ENCODE measurements at regions not wholly inside any gene's neighbourhood (a gene's known extent, or its start where the extent isn't known, plus 50 kb on each side); places are given as distances from the start of the nearest gene placed in this dataset.

DNA sequence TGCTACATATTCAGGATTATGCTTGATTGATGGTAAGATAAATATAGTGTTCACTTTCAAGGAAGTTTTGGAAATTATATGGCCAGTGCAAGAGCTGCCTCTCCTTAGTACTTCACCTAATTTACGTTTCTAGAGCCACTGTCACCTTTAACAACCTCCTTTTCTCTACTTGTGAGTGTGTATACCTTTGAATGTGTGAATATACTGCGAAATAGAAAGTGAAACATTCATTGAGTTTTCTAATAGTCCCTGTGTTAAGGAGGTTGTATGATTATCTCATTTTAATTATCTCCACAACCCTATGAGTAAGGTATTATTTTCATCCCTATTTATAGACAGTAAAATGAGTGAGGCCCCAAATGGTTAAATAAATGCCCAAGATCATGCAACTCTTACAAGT, 1050.5 kb downstream of the XPNPEP1 start:
- DNase-seq (ENCODE audit: low read depth): no peak

DNA sequence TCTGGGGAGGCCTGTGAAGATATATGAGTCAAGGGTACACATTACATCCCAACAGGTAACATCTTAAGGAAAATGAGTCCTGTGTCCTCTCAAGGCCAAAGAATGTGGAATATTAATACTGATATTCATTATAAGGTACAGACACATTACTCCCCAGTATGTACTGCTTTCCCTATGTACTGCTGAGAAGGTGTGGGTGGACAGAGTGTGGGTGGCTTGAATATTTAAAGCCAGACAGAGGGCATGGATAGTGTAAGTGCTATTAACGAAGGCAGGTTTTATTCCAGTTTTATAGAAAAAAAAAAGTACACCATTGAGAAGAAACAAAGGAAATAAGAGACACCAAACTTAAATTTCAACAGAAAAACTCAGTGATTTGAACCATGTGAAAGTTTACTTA, 1054.4 kb downstream of the XPNPEP1 start:
- no peak for DNase-seq (ENCODE audit: low read depth)

DNA sequence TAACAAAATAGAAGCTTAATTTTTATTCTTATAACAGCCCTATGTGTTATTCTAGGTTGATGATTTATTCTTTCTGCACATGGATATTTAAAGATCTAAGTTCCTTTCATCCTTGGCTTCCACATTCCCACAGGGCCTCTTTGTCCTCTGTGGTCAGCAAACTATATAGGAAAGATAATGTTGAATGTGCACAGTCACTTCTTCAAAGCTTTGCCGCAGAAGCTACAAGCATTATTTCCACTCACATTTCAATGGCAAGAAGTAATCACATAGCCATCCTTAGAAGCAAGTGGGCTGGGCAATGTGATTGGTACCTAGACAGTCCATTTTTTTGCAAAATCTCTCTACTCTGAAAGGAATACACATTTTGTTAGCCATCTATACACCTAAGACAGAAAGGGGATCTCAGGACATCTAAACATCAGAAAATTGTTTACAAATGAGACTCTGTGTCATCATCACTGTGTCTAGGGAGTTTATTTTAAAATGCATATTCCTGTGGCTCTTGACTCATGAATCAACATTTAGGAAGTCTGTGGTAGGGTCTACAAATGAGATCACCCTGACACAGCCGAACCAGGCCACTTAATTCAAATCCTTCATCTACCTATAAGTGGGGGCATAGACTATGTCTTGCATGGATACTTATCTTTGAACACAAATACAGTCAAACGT, 1060.5 kb downstream of the XPNPEP1 start:
- peak; percentile 9 for DNase-seq (ENCODE audit: low read depth)

DNA sequence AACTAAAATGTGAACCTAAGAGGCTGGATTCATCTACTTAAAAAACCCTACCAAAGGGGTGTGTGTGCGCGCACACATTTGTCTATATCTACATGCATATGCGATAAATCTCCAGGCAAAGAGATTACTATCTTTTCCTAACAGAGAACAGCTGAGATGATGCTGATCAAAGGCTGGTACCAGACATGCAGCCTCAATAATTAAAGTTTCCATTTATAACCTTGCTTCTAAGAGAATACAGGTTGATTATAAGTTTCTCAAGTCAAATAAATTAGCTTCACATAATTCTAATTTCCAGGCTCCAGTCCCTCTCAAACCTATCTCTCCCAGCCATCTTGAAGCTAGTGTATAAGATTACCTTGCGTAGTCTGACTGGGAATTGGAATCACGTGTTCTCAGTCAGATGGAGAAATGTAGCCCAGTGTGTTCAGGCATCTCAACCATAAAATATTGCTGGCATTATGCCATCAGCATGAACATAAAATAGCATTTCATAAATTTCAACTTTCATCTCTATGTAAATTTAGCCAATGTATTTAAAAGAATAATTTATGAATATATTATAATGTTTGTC, 1062.0 kb downstream of the XPNPEP1 start:
- DNase-seq (ENCODE audit: low read depth): no peak

DNA sequence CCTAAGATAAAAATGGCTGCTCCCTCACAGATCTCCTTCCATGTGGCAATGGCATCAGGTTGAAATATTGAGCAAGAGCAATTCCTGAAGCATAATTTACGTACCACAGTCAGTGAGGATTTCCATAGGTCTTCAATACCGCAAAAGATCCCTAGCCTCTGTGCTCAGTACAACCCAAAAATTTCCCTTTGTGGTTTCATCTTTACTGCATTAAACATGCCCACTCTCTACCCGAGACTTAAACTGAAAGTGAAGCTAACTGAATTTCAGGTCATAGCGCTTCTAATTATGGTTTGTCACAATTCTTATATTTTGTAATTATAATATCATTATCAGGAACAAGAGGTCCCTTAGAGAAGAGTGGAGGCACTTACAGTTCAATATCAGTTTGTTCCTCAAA, 1071.1 kb downstream of the XPNPEP1 start:
- DNase-seq (ENCODE audit: low read depth): no peak

DNA sequence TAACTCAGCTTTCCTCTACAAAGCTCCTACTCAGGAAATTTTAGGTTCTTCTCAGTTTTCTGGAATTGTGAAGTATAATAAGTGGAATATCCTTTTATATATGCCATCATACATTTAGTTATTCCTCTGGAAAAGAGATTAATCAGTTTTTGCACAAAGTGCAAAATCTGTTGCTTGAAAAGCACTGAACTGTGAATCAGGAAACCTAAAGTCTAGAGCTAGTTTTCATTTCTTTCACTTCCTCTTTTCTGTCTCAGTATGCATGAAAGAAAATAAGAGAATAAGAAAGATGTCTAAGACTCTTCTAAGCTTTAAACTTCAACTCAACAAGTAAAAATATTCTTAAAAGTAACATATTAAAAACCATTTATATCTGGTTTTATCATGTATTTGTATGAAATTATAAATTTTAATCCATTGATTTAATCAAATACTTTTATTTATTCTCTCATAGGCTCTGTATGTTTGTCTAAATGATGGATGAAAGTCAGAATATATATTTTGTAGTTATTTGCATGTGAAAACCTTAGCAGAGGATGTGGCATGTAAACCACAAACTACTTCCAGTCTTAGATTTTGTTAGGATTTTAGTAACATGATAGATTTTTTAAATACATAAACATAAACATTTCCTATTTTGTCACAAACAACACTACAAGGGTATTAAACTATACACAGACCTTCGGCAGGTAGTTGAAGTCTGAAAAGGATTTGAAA, 1073.0 kb downstream of the XPNPEP1 start:
- DNase-seq (ENCODE audit: low read depth): no peak

DNA sequence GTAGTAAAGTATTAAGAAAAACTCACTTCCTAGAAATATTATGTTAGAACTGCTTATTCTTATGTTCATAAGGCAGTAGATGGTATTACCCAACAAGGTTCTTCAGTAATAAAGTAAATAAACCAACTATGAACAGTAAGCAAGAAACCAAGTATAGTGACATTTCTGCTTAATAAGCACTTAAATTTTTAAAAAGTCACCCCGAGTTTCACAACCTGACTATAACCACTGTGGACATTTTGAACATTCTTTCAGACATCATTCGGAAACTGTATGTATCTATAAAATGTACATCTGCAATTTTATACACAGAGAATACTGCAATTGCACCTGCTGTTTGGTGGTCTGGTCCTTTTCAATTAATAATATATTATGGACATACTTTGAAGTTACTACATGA, 1073.6 kb downstream of the XPNPEP1 start:
- DNase-seq (ENCODE audit: low read depth): no peak

DNA sequence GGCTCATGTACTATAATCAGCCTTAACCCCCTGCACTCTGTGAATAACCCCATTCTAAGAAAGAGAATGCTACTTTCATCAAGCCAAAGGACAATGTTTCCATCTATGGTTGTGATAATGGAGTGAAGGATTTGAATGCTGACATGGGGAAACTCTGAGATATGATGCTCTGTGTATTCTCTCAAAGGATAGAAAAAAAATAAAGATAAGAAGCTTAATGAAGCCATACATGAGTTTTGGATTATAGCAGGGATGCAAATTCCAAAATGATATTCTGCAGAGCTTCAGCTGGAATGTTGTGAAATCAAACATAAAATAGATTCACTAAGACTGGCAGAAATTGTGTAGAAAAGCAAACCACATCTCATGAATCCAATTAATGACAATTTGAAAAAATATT, 1074.1 kb downstream of the XPNPEP1 start:
- no peak for DNase-seq (ENCODE audit: low read depth)

DNA sequence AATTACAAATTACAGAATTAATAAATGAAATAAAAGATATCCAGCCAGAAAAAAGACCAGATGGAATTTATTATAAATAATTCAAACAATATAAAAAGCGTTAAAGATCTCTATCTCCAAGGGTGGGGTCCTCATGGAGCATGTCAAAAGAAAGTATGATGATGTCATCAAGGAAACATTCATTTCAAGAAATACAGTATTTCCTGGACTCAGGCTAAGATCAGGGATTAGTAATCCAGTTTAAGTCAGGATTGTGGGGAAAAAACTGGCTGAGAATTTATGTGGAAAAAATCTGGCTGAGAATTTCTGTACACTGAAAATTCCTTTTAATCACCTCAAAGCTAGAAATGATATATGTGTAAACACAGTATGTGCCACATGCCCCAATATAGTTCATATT, 1075.3 kb downstream of the XPNPEP1 start:
- no peak for DNase-seq (ENCODE audit: low read depth)

DNA sequence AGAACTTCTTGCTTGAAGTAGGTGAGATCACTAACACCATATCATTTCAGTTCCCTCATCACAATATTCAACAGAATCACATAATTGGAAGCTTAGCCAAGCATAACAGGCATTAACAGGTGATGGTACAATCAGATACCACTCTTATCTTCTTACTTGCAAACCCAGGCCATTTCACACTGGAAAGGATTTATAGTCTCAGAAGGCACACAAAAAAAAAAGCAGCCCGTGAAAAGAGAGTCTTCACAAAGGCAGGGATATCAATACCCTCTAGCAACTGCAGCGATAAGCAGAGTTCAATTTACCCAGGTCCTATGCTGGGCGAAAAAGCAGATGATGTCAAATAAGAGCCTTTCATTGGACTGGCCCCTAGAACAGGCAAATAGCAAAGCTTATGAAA, 1082.4 kb downstream of the XPNPEP1 start:
- no peak for DNase-seq (ENCODE audit: low read depth)

DNA sequence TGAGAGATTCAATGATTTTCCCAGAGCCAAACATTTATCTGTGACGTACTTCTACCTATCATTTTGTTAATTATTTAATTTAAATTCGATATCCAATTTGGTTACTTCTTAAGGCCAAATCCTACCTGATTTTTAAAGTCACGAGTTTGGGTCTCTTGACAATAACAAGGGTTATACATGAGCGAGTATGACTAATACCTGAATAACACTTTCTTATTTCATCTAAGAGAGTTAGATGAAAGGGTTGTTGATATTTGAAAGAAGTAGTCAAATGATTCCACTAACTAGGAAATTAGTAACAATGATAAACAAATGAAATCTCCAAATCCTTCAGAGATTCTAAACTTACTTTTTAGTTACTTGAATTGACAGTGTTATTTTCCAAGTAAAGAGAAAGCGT, 1086.9 kb downstream of the XPNPEP1 start:
- DNase-seq (ENCODE audit: low read depth): no peak

DNA sequence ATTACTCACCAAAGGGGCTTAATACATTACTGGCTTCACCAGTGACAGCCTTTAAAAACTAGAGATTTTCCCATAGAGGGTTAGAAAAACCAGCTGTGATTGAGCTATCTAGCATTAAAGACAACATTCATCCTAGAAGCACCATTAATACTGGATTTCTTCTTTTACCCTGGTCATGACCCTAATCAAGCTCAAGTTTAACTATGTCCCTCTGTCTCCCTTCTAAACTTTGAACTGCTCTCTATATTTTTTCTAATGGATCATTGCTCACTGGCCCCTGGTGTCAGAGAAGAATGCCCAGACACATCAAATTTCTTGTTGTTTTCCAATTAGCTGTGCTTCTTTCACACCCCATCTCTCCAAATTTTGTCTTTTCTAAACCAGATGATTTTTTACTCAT, 1101.3 kb downstream of the XPNPEP1 start:
- DNase-seq (ENCODE audit: low read depth): no peak

DNA sequence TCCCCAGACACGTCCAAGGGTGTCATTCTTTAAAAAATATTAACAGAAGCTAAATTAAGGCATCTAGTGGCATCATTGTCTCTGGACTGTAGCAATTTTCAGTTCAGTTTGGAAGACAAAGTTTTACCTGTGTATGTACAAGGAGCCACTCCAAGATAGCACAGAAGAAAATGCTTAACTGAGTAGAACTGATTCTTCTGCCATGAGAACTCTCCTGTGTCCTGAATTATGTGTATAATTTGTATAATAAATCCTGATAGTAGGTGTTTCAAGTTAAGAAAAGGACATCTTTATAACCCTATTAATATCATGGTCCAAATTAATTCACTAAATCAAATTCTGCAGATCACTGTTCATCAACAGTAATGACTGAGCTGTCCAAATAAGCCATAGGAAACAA, 1104.0 kb downstream of the XPNPEP1 start:
- DNase-seq (ENCODE audit: low read depth): no peak

DNA sequence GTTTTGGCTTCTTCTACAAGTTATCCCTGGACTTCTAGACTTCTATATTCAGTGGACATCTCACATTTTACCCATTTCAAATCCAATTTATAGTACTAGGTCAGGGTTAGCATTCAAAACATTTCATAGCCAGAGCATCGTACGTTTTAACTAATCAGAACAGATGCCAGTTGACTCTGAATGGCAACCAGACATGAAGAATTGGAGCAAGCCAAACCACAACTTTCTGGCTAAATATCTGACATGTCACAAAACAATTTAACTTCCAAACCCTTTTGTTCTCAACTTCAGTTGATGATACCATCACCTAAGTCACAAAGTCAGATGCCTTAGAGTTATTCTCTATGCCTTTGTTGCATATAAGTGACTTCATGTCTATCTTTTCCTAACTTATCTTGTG, 1105.7 kb downstream of the XPNPEP1 start:
- peak; percentile 19 for DNase-seq (ENCODE audit: low read depth)

DNA sequence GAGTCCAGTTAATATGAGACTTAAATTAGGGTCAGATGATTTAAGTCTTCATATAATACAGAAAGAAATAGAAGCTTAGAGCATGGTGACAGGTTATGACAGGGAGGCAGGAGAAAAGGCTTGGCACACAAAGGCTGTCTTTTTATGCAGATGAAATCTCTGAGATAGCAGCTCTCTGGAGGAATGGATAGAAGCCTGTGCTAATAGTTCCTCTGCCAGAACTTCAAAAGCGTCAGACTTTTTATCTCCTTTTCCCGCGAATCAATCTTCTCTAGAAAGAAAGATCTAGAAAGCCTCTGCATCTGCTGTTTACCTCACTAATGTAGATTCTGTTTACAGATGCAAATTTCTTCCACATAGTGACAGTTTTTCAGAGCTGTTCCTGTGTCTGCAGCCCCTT, 1106.2 kb downstream of the XPNPEP1 start:
- no peak for DNase-seq (ENCODE audit: low read depth)

DNA sequence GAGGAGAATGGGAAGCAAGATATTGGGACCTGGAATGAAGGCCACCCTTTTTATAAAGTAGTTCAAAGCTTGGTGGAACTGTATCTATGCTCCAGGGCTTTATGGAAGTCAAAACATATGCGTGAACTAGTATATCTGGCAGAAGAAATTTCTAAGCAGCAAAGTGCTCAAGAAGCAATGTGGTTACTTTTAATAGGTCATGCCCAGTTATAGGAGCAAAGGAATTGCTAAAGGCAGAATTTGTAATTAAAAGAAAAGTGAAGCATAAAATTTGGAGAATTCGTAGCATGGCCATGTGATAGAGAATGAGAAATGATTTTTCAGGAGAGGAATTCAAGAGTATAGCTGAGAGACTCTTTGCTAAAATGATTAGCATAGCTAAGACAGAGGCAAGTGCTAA, 1110.4 kb downstream of the XPNPEP1 start:
- DNase-seq (ENCODE audit: low read depth): no peak

DNA sequence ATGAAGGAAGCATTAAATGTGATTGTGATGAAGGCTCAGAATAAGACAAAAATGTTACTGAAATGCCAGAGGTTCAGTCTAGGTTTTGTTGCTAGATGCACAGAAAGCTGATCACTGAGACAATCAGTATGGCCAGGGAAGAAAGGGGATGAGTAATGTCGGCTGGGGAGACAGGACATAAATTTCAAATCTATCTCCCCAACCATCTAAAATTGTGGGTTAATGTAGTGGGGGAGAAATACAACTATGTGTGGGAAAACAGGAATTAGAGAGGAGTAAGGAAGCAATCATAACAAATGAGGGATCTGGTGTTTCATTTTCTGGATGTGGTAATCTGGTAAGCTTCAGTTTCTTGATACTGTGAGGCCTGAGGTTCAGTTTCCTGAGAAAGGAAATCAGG, 1111.0 kb downstream of the XPNPEP1 start:
- DNase-seq (ENCODE audit: low read depth): no peak

DNA sequence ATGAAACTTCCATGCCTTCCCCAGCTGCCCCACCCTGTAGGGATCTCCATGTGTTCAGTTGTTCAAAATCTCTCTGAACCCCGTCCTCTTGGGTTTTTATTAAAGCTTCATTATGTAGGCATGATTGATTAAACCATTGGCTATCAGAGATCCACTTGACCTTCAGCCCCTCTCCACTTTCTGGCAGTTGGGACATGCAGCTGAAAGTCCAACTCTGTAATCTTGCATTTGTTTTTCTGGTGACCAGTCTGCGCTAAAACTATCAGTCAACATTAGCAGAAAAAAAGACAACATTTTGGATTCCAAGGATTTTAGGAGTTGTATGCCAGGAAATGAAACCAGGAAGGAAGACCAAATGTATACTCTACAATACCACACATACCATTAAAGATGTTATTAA, 1115.1 kb downstream of the XPNPEP1 start:
- no peak for DNase-seq (ENCODE audit: low read depth)

DNA sequence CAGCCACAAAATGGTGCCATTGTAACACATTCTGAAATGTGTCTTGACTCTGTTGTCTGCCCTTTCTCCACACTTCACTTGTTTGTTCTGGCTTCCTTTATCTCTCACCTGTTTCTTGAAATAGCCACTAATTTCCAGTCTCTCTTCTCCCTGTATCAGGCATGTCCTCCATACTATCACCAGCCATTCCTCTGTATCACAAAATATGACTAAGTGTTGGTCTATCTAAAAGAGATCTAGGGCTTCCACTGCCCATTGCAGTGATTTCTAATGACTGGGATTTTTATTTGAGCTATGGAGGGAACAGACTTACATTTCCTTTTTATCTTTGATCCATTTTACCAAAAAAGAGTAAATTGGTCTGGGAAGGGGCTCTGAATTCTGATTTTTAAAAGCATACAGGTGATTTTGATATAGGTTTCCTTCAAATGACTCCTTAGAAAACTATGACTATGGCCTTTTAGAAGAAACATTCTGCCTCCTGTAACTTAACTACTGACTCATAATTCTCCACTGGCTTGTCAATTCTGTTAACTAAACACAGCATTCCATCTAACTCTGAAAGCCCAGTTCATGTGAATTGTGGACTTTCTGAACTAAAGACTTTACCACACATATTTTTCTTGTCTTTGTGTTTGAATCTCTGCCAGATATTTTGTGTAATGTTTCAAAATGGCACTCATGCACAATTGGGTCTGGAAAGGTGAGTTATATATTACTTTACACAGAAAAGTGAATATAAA, 1121.4 kb downstream of the XPNPEP1 start:
- DNase-seq (ENCODE audit: low read depth): peak; percentile 28

DNA sequence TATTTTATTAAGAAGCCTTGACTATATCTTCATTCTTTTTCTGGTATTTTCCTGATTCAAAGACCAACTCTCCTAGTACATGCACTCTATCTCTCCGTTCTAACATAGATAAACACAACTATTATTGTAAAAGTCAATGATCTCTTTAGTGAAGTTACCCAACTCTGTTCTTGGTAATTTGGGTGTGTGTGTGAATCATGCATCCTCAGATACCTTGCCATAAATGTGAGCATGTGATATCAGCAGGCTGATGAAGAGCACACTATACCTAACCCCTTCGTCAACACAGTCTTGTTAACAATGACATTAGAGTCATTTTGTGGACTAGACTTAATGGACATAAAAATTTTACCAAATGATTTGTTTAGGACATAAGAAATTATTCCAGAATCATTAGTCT, 1122.1 kb downstream of the XPNPEP1 start:
- DNase-seq (ENCODE audit: low read depth): no peak

DNA sequence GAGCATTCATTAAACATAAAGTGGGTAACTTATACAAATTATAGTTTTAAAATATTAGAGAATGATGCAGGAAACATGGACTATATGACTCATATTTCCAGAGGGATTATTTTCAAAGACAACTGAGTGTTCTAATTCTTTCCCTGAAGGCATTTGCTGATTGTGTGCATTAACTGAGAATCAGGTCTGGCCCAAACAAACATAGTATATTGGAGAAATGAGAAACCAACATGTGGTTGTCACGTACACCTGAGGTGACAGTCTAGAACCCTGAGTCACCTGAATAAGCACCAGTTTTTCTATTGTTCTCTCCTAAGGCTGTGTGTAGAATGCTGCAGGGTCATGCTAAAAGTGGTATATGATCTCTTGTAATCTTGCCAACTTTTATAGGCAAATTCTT, 1125.7 kb downstream of the XPNPEP1 start:
- DNase-seq (ENCODE audit: low read depth): no peak

DNA sequence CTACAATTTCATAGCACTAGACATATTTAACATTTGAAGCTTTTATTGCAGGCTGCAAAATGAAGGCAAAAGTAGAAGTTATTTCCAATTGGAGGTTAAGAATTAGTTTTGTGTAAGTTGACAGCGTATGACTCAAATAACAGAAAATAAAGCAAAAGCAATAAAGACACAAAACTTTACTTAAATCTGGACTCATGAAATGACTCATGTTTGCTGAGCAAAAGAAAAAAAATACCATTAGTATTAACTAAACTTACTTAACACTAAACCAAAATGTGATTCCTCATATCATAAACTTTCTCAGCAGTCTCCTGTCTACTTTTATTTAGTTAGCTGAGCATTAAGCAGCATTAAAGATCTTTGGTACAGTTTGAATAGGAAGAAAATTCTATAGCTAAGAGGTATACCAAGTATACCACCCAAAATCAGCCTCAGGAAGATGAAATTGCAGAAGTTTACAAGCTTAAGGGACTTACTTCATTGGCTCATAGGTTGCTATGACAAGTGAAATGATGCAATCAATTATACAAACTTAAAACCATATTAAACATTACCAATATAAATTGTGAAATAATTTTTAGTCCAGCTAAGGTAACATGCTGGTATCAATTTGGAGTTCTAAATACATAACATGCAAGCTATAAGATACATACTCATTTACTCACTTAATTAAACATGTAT, 1131.4 kb downstream of the XPNPEP1 start:
- no peak for DNase-seq (ENCODE audit: low read depth)
